GM23338 (cell line): ENCODE measurements at regions not wholly inside any gene's neighbourhood (a gene's known extent, or its start where the extent isn't known, plus 50 kb on each side); places are given as distances from the start of the nearest gene placed in this dataset. TPM values are rescaled to one million over a fixed set of nuclear protein-coding genes. Genes with fewer than 3 reads are reported as not detected.
"Not testable (repeated sequence)": the region's sequence is repeated elsewhere in the genome, so short reads cannot be mapped to it uniquely, and the experiment has no call there.

Experiments used
- ATAC-seq: fragments of 200-7000 bp; cut with Tn5 transposase; 3 replicates; pipeline ENCODE4 v1.9.1; 2020
- DNase-seq: peaks from one replicate; pipeline ENCODE4 v3.0.0-alpha.2; 2015; ENCODE audit warnings: low spot score
- H2AFZ ChIP-seq: fragments of 200-600 bp; sonication (generic); 2 replicates; pipeline ENCODE4 v1.8.0; 2016; ENCODE audit warnings: antibody characterized with exemption, mild to moderate bottlenecking, moderate library complexity
- H3F3A ChIP-seq: fragments of 200-600 bp; sonication (generic); replicated peaks from 2 replicates; pipeline ENCODE4 v1.8.0; 2017; ENCODE audit warnings: antibody characterized with exemption, mixed run types, low read depth
- H3K27ac ChIP-seq: fragments of 200-600 bp; sonication (generic); 2 replicates; pipeline ENCODE4 v1.6.1; 2016; ENCODE audit warnings: low read depth
- H3K27me3 ChIP-seq: fragments of 200-600 bp; sonication (generic); 2 replicates; pipeline ENCODE4 v1.8.0; 2016; ENCODE audit warnings: mild to moderate bottlenecking, mixed run types, moderate library complexity; ENCODE audit not compliant: insufficient read depth
- H3K36me3 ChIP-seq: fragments of 200-600 bp; sonication (generic); 2 replicates; pipeline ENCODE4 v1.8.0; 2016; ENCODE audit warnings: mild to moderate bottlenecking; ENCODE audit not compliant: insufficient read depth
- H3K4me1 ChIP-seq: fragments of 200-600 bp; sonication (generic); 2 replicates; pipeline ENCODE4 v1.8.0; 2016; ENCODE audit warnings: mild to moderate bottlenecking, moderate library complexity; ENCODE audit not compliant: insufficient read depth
- H3K4me2 ChIP-seq: fragments of 200-600 bp; sonication (generic); 2 replicates; pipeline ENCODE4 v1.7.1; 2017; ENCODE audit warnings: mixed run types
- H3K4me3 ChIP-seq: fragments of 200-600 bp; sonication (generic); 2 replicates; pipeline ENCODE4 v1.6.1; 2016; ENCODE audit warnings: mixed run types
- H3K79me2 ChIP-seq: fragments of 200-600 bp; sonication (generic); replicated peaks from 2 replicates; pipeline ENCODE4 v1.8.0; 2017; ENCODE audit warnings: mild to moderate bottlenecking; ENCODE audit not compliant: insufficient read depth
- H3K9me2 ChIP-seq: fragments of 200-600 bp; sonication (generic); 2 replicates; pipeline ENCODE4 v1.8.0; 2017; ENCODE audit not compliant: insufficient read depth
- H4K20me1 ChIP-seq: fragments of 200-600 bp; sonication (generic); replicated peaks from 2 replicates; pipeline ENCODE4 v1.8.0; 2017; ENCODE audit warnings: mild to moderate bottlenecking; ENCODE audit not compliant: insufficient read depth
- H3K27ac Mint-ChIP-seq: 2 replicates; pipeline ENCODE4 v1.8.0; 2020; ENCODE audit warnings: inconsistent platforms, mild to moderate bottlenecking, moderate library complexity, mixed read lengths
- H3K27me3 Mint-ChIP-seq: 3 replicates; pipeline ENCODE4 v1.8.0; 2022; ENCODE audit warnings: low read depth, mild to moderate bottlenecking, moderate library complexity, mixed read lengths, inconsistent platforms; ENCODE audit not compliant: insufficient read depth, poor library complexity
- H3K36me3 Mint-ChIP-seq: 3 replicates; pipeline ENCODE4 v1.8.0; 2021; ENCODE audit warnings: low read depth, mild to moderate bottlenecking, inconsistent platforms, moderate library complexity, mixed read lengths
- H3K4me1 Mint-ChIP-seq: 3 replicates; pipeline ENCODE4 v1.8.0; 2020; ENCODE audit warnings: mild to moderate bottlenecking, inconsistent platforms, mixed read lengths
- H3K4me3 Mint-ChIP-seq: 3 replicates; pipeline ENCODE4 v1.8.0; 2021; ENCODE audit warnings: moderate library complexity, mild to moderate bottlenecking, inconsistent platforms, mixed read lengths
- H3K9me3 Mint-ChIP-seq: 3 replicates; pipeline ENCODE4 v1.8.0; 2020; ENCODE audit warnings: moderate library complexity, mild to moderate bottlenecking, inconsistent platforms, mixed read lengths
- small RNA-seq: library from RNA; depleted of rRNA; stranded (forward); fragments of <200 nt; gene quantifications from one replicate; pipeline ENCODE3, GENCODE V24; 2014; ENCODE audit warnings: low replicate concordance

GRCh38 chr5:36555035-36555434 lies 51.4 kb upstream of the SLC1A3 start:
- H3K4me1 ChIP-seq, H3K9me3 Mint-ChIP-seq, H3K27ac Mint-ChIP-seq, H3K9me2 ChIP-seq, H3K4me3 Mint-ChIP-seq, H3K27me3 Mint-ChIP-seq, H3K27me3 ChIP-seq, H3K79me2 ChIP-seq, H3K27ac ChIP-seq, H2AFZ ChIP-seq, H3K4me2 ChIP-seq, H3K4me3 ChIP-seq, ATAC-seq, H3K4me1 Mint-ChIP-seq, H3F3A ChIP-seq, DNase-seq, H3K36me3 Mint-ChIP-seq, H4K20me1 ChIP-seq, H3K36me3 ChIP-seq: not testable (repeated sequence)

Small RNA genes in the stretch of these regions (small RNA-seq; reads per million reads assigned to genes)
- gene RNA5SP181, result not detected
